HPDE6-E6E7 (cell line): ENCODE measurements at regions not wholly inside any gene's neighbourhood (a gene's known extent, or its start where the extent isn't known, plus 50 kb on each side); places are given as distances from the start of the nearest gene placed in this dataset.
"Not testable (repeated sequence)": the region's sequence is repeated elsewhere in the genome, so short reads cannot be mapped to it uniquely, and the experiment has no call there.

ENCODE experiments used
- DNase-seq: peaks from one replicate; pipeline ENCODE4 v3.0.0; 2011; ENCODE audit warnings: missing footprints; ENCODE audit errors: extremely low spot score

DNA sequence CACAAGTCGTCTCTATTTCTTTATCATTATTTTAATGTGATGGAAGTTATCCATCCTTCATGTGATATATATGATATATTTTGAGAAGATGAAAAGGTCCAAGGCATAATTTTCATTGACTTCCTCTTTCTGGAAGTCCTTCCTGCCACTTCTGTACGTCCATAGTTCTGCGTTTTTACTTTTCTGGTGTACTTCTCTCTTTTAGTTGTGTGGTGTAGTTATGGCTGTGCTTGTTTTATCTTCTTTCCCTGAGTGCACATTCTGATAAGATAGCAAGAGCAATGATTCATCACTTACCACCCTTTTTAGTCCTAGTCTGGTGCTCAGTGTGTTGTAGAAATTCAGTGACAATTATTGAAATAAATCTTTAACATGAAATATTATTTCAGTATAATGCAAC lies 231.3 kb upstream of the FERD3L start:
- no peak for DNase-seq

DNA sequence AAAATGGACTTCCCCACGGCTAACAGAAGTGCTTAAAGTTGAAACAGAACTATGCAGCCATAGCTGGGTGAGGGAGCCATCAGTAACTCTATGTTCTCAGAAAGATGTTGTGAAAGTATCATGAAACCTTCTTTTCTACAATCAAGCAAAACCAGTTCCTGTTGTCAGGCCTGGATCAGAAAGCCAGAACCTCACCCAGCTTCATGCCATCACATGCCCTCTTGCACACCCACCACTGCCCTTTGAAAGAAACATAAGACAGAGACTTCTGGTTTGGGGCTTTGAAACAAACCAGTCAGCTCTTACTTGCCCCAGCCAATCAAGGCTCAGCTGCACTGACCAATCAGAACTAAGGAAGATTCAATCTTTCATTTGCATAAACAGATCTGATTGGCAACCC lies 230.8 kb upstream of the FERD3L start:
- peak; percentile 4 for DNase-seq

DNA sequence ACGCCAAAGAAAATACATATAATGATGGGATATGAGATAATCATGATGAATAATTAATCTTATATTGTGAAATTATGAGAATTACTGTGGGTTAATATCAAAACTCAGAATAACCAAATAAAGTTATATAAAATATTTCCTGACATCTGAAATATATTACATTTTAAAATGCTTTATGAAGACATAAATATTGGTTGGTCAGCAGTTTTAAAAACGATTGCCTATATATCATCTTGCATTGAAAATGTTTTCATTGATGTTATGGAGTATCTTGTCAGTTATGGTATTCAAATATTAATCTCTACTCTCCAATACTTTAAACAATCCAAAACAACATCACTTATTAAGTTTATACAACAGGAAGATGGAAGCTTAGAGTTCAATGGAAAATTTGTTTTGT lies 228.1 kb upstream of the FERD3L start:
- no peak for DNase-seq

DNA sequence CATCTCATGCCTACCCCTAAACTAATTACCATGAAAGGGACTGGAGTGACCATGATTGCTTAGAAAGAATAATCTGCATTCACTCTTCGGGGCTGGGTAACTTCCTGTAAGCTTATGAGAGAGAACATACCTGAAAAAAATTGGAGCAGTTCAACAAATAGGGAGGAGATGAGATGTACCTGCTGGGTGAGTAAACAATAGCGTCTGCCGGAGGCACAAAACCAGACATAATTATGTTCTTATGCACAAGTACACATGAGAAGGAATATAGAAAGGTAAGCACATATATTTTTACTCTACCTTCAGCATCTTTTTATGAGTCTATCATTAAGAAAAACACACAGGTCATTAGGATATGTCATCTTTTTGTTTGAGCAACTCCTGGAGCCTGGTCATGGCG lies 224.6 kb upstream of the FERD3L start:
- DNase-seq: no peak

DNA sequence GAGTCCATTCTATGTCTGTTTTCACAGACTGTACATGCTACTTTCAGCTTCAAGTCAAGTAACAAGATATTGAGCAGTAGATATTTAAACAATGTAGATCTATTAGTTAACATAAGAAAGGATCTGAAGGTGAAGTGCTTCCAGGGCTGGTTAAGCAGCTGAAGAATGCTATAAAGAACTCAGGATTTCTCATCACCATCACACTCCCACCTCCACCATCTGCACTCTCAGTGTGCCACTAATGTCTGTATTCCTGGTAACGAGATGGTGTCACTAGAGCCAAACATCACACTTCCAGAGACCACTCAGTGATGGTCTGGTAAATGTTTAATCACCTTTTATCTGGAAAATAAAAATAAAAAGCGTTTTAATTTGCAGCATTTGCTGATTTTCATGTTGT lies 224.0 kb upstream of the FERD3L start:
- DNase-seq: no peak

DNA sequence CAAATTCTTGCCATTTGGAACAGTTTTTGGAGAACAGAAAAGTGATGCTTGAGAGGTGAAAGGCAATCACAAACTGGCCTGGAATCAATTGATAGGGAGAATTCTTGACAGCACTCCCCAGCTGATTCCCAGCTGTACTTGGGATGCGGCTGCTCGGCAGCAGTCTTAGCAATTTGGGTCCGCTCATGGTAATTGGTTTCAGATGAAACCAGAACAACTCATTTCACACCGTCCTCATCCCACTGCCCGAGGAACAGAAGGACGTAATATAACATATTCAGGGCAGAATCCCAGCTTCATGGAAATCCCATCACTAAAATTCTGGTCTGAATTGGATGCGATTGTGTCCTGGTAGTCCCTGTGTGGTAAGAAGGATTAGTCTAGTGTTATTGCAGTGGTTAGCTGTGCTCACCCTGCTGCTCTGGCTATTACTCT lies 223.3 kb upstream of the FERD3L start:
- no peak for DNase-seq

DNA sequence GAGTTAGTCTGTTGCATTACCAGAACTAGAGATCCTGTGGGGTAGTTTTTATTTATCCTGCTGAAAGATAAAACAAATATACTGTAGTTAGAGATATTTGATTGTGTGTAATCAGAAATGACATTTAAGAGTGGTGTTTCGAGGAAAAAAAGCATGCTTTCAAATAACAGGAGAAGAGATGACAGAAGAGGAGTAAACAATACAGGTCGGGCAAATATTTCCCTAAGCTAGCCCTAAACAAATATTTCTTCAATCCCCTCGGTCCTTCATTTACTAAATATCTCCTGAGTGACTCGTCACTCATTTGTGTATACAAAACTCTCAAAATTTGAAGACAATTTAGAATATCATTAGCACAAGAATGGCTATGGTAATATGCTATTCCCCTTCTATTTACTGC lies 219.7 kb upstream of the FERD3L start:
- DNase-seq: no peak

DNA sequence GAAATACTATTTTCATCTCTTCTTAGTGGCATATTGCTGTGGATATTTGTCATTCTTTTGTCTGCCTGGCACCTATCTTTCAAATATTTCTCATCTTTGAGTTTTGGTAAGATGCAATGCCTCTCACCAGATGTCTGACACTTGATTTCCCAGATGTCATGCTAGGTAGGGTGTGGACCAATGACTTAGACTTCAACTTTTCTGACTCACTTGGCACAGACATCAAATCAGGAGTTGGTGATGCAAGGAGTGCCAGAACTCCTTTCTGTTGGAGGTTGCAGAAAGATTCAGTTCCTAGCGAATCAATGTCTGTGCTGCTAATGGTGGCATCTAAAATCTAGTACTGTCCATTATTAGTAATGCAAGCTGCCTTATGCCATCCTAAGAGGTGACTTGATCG lies 216.9 kb upstream of the FERD3L start:
- peak; percentile 13 for DNase-seq

DNA sequence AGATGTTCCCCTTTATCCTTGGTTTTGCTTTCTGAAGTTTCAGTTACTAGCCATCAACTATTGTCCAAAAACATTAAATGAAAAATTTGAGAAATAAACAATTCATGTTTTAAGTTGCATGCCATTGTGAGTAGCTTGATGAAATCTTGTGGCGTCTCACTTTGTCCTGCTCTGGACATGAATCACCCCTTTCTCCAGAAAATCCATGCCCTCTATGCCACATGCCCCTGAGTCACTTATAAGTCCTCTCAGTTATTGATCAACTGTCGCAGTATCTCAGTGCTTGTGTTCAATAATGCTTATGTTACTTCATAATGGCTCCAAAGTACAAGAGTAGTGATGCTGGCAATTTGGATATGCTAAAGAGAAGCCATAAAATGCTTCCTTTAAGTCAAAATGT lies 208.0 kb upstream of the FERD3L start:
- no peak for DNase-seq

DNA sequence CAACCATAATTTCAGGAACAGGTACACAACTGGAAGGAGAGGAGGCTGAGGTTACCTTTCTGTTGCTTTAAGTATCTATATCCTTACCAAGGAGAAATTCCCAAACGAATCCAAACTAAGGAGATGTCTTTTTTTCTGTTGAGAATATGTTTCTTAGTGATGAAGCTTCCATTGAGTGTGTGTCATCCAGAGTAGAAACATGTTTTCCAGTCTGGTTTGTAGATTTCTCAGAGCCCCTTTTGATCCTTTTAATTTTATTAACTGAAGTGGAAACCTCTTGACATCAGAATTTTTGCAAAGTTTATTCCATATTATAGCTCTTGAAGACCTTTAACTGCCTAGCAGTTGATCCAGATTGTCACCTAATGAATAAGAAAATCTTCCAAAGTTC lies 207.1 kb upstream of the FERD3L start:
- no peak for DNase-seq

DNA sequence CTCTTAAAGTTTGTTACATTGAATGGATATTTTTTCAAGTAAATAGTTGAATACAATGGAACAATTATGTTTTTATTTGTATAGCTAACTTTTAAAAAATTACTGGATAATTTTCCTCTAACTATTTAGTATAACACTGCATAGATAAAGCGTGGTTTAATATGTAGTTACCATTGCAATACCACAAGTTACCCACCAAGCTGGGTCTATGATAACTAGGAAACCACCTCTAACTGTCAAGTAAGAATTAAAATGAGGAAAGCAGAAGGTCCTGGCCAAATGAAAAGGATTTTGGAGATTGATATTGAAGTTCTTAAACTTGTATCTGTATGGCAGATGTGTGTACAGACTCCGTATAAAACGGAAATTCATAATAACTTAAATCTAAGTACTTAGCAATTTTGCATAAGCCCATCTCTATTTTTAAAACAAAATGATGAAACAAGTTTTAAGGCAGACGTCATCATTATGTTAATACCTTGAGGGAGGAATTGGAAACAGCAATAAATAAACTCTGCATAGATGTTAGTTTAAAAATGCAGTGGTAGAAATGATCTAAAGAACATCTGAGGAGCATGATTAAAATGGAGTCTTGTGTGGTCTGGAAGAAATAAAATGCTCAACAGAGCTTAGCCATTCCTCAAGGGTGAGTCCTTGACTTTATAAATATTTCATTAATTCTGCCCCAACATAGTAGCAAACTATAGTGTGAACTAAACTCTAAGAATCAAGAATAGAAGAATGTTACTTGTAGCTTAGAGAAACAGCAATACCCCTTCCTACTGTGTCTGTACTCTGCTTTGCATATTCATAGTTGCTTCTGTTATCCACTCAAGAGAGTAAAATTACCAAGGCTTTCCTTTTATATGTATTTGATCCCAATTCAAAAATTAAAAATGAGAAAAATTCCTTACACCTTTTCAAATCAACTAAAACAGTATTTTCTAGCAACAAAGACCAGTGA lies 206.4 kb upstream of the FERD3L start:
- no peak for DNase-seq

DNA sequence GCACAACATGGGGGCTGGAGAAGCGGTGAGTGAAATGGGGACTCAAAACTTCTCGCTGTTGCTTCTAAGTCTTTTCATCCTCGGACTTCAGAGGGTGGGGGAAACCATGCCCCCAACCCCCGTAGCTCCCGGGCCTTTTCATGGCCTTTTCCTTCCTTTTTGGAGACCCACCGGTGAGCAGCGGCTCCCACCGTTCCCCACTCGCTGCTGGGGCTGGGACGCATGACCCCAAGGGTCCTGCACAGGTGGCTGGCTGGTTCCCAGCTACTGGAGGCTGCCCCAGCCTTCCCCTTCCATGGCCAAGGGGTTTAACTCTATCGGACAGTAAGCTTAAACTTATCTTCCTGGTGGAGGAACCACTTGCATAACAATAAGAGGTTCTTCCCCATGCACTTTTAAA lies 194.3 kb upstream of the FERD3L start:
- DNase-seq: no peak

DNA sequence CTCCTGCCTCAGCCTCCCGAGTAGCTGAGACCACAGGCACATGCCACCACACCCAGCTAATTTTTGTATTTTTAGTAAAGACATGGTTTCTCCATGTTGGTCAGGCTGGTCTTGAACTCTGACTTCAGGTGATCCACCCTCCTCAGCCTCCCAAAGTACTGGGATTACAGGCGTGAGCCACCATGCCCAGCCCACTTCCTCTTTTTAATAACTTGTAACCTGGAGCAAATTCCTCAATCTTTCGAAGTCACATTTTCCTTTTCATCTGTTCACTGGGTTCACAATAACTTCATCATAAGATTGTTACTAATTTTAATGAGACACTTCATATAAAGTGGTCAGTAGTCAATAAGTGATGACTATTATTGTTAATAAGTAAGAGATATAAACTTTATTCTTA lies 193.3 kb upstream of the FERD3L start:
- DNase-seq: not testable (repeated sequence)

DNA sequence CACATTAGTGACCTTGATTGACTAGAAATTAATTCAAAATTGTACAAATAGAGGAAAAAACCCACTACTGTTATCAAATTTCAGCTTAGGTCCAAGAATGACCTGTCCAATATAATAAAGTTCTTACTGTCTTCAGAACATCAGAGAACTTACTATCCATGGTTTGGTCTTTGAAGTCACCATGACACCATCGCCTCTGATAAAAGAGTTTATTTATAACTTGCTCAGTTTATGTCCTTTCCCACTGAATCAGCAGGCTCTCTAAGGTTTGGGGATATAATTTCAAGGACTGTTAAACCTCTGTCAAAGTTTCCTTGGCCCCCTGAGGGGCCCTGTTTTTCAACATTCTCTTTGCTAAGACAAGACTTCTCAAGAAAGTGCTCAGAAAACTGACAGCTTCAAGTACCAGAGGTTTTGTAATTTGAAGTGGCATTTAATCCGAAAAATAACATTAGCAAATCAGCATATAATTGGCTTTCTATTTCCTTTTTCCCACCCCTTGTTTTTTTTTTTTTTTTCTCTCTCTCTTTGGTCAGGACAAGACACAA lies 191.7 kb upstream of the FERD3L start:
- DNase-seq: no peak

DNA sequence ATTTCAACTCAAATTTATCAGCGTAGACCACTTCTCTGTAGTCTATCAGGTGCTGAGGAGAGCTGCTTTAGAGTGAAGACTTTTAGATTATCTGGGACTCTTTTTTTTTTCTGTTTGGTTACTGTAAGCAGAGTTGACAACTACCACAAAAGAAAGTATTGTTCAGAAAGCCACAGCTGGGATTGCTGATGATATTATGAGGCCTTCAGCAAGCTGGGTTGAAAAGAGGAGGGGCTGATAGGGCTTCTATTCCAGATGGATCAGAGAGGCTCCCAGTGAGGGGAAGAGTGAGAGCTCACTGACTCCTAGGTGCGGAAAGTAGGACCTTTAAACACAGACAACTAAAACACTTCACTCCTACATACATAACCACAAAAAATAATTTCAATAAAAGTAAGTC lies 188.5 kb upstream of the FERD3L start:
- no peak for DNase-seq

DNA sequence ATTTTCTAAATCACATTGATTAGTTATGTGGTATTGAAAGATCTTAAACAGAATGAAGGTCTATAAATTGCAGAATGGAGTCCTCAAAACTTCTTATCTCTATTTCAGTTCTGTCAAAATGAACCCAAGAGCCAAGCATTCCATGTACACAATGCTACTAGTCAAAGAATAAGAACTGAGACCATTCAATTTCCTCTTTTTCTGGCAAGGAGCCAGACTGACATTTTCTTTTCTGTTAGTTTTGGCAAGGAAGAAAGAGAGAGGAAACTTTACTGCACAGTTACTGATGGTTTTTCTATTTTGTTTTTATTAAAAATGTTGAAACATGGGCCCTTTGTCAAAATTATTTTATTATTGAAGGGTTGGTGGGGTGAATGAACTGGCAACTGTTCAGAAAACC lies 181.8 kb upstream of the FERD3L start:
- DNase-seq: no peak

DNA sequence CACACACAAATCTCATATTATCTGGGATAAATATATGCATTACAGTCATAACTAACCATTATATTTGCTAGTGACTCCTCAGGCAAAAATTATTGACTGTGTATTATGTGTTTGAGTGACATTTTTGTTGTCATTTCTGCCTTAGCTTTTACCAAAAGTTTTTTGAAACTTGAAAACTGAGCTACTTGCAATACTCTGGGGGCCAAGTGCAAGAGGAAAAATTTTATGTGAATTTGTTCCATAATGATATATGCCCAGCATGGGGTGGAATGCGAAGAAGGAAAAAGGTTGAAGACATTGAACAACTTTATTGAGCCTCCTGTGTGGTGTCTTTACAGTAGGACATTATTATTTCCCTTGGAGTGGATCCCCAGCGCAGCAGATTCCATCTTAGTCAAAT lies 176.8 kb upstream of the FERD3L start:
- DNase-seq: no peak

DNA sequence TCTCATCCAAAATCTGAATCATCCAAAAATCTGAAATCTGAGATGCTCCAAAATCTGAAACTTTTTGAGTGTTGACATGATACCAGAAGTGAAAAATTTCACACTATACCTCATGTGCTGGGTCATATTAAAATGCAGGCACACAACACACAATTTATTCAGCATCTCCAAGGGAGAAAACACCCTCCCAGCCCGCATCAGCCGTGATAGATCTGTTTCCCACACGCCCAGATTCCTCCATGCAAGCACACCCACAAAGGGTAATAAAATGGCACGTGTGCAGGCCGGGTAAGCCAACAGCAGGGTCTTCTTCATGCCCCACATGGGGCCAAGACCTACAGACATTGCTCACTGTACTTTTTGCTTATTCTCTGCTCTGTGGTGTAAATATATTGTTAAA lies 173.1 kb upstream of the FERD3L start:
- DNase-seq: no peak

DNA sequence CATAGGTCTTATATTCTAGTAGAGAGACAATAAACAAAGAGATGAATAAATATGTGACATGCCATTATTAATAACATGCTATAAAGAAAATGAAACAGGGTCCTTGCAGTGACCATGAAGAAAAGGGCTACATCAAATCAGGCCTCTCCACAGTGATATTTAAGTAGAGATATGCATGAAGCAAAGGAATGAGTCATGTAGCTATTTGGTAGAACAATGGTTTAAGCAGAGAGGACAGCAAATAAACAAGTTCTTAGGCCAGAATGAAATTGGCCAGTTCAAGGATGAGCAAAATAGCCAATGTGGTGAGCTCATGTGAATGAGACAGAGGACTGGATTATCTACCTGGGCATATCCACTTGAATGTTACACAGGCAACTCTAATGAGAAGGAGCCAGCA lies 172.2 kb upstream of the FERD3L start:
- DNase-seq: no peak

DNA sequence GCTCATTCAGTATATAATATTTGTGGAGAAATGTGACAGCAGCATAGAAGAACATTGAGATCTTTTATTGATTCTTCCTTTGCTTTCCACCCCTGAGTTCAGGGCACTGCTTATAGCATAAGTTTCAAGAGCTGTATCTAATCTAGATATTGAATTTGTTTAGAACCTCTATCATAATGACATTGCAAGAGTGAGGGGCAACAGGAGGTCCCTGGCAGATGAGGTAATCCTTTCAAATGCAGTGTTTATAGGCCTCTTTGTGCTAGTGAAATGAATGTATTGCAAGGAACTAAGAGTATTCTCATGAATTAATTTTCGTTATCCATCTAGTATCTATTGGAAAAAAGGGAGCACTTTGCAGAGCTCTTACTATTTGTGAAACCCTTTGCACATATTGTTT lies 167.2 kb upstream of the FERD3L start:
- DNase-seq: no peak

DNA sequence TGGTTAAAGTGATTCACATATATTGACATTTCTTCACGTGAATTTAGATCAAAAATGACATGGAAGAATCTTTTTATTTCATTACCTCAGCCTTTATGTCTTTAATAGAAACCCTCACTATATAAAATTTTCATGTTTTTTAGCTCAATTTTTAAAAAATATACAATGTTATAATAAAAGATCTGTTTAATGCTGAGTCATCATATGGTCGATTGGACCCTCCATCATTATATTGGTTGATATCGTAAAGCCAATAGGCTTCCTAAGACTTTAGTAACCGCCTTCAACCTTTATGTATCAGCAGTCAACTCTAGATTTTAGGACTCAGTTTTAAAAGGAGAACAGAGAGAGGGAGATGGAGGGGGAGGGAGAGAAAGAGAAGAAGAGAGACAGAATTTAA lies 162.3 kb upstream of the FERD3L start:
- DNase-seq: no peak

DNA sequence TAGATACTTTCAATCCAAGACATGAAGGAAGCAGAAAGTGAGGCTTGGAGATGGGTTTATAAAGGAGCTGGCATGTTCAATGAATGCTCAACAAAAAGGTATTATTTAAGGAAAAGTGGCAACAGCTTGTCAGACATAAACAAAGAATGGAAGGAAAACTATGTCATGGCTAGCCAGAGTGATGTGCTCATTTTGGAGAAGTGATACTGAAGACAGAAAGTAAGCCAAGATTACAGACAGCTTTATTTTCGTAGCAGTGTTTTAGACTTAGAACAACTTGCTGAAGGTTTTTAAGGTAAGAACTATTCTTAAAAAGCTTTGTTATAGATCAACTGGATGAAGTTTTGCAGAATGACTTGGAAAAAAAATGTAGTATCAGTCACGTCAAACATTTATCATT lies 160.5 kb upstream of the FERD3L start:
- no peak for DNase-seq

DNA sequence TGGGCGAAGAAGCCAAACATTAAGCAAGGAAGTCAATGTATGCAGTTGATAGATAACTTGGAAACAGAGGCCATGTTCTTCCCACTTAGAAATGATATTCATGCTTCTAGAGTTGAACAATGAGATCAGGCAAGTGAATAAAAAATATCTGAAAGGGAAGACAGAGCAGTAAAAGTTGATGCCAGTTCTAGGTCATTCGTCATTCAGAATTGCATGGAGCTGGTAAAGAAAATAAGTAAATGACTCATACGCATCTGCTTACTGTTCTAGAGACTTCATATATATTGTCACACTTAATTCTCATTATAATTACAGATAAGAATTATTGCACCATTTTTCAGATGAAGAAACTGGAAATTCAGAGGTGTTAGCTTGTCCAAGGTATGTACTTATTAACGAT lies 158.9 kb upstream of the FERD3L start:
- no peak for DNase-seq

DNA sequence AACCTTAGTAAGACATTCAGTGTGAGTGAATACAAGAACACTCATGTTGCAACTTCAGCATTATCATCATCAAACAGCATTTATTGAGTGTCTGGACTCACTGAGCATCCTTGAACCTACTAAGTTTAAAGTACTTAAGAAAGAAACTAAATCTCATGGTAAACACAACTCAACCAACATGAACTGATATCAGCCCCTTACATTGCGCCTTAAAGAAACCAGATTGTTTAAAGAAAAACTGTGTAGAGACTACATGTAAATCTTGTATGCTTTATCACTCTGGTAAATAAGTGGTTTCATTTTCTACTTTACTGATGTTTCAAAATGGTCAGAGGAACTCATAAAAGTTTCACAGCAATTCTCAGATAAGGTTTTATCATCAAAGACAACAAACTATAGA lies 157.5 kb upstream of the FERD3L start:
- DNase-seq: no peak
